ENCODE measurements at regions not wholly inside any gene's neighbourhood (a gene's known extent, or its start where the extent isn't known, plus 50 kb on each side); places are given as distances from the start of the nearest gene placed in this dataset.

DNA sequence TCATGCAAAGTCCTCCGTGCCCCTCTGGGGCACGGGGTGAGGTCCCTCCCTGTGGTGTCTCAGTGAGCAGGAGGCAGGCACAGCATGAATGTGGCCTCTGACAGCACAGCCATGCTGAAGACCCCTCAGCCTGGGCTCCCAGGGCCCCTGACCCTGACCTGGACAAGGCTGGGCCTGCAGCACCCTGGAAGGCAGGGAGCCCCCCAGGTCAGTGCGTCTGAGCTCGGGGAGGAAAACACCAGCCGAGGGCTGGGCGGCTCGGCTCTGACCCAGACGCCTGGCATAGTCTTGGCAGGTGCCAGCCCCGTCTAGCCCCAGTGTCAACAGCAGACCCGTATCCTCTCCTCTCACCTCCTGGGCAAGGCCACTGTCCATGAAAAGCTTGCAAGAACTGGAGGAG lies 1276.6 kb downstream of the BRD1 start:
- Histone ChIP-seq H3K4me1 (no peaks in the 10 kb centered on the region), H3K4me3 (no peak overlapping the region), H3K9me3 (no peaks in the 10 kb centered on the region), H3K36me3 (no peaks in the 10 kb centered on the region), H3K27ac (no peak overlapping the region), H3K27me3 (no peaks in the 10 kb centered on the region)
- no peak for TF ChIP-seq POLR2A (IDR thresholded peaks at IDR 0.05)
- no peak for TF ChIP-seq EP300 (IDR thresholded peaks at IDR 0.05)
- no peak for TF ChIP-seq CTCF (IDR thresholded peaks at IDR 0.05)
- 67 to 89% methylated on average over 8 of the region's 10 CpGs for WGBS, 2 donors
- DNase-seq (ENCODE audit: low spot score in 2 of 2), result no peak

GRCh38 chr22:48548391-48548790 lies 1279.3 kb downstream of the BRD1 start:
- Histone ChIP-seq H3K9me3 (no peaks in the 10 kb centered on the region), H3K4me3 (no peak overlapping the region), H3K36me3 (no peaks in the 10 kb centered on the region), H3K27me3 (no peaks in the 10 kb centered on the region), H3K4me1 (no peaks in the 10 kb centered on the region), H3K27ac (no peak overlapping the region)
- DNase-seq (ENCODE audit: low spot score in 2 of 2), result no peak
- TF ChIP-seq CTCF (IDR thresholded peaks at IDR 0.05), result no peak
- no peak for TF ChIP-seq POLR2A (IDR thresholded peaks at IDR 0.05)
- no peak for TF ChIP-seq EP300 (IDR thresholded peaks at IDR 0.05)
- 93 to 97% methylated on average over 7 of the region's 8 CpGs for WGBS, 2 donors

DNA sequence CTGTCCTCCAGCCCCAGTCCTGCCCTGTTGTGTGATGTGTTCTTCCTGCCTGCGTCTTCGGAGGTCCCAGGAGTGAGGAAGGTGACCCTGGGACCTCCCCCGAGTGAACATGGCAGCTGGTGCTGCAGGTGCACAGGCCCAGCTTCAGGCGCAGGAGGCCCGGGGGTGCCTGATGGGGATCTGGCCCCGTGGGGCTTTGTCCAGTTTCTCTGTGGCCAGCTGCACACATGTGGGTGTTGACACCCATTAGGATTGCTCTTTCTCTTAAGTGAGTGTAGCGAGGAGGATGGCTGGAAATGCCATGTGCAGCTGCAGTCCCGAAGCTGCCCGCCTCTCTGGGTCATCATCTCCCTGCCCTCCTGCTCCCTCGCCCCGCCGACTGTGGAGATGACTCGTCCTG lies 1279.7 kb downstream of the BRD1 start:
- Histone ChIP-seq H3K27ac (no peak overlapping the region), H3K4me3 (no peak overlapping the region), H3K4me1 (no peaks in the 10 kb centered on the region), H3K27me3 (no peaks in the 10 kb centered on the region), H3K9me3 (no peaks in the 10 kb centered on the region), H3K36me3 (no peaks in the 10 kb centered on the region)
- no peak for DNase-seq (ENCODE audit: low spot score in 2 of 2)
- TF ChIP-seq POLR2A (IDR thresholded peaks at IDR 0.05), result no peak
- no peak for TF ChIP-seq EP300 (IDR thresholded peaks at IDR 0.05)
- TF ChIP-seq CTCF (IDR thresholded peaks at IDR 0.05), result no peak
- WGBS, 2 donors, result 79 to 84% methylated on average over 10 to 13 of the region's 13 CpGs

DNA sequence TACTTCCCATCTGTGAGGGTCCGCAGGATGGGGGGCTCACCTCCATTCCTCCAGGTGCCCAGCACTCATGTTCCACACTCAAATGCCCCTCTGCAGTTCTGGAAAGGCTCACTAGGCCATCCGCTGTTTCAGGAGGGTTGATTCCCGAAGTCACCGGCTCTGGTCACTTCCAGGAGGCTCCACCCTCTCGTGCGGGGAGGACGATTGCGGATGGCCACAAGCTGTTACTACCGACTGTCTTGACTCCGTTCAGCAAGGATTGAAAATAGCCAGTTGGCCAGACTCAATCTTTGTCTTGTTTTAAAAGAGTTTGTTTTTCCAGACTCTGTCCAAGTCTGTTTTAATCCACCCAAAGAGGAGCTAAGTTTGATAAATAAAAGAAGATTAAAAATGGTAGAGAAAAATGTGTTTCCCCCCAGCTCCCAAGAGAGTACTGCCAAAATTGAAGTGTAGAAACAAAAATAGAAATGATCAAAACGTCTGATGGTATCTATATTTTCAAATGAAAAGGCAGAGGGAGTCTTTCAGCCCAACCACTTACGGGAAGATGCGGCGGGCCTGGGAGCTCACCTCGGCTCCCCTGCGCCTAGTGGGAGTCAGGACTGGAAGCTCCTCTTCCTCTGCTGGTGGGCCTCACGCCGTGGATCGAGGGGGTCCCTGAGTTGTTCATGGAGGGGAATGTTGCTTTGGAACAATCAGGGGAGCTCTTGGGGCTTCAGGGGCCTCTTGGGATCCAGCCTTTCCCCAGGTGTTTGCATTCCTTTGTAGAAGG lies 1280.8 kb downstream of the BRD1 start:
- DNase-seq (ENCODE audit: low spot score in 2 of 2), result no peak
- Histone ChIP-seq H3K9me3 (no peaks in the 10 kb centered on the region), H3K36me3 (no peaks in the 10 kb centered on the region), H3K4me1 (no peaks in the 10 kb centered on the region), H3K27ac (no peak overlapping the region), H3K4me3 (no peak overlapping the region), H3K27me3 (no peaks in the 10 kb centered on the region)
- 76% methylated on average over 19 of the region's 19 CpGs for WGBS, 2 donors
- TF ChIP-seq POLR2A (IDR thresholded peaks at IDR 0.05), result no peak

- no peak for DNase-seq (ENCODE audit: low spot score in 2 of 2)
- H3K4me1 ChIP-seq, result peaks cover 0 to 6% (median 0%) of the 10 kb centered on the region in 4 donors
- TF ChIP-seq POLR2A (IDR thresholded peaks at IDR 0.05) (no peak), CTCF (IDR thresholded peaks at IDR 0.05) (no peak), EP300 (IDR thresholded peaks at IDR 0.05) (no peak)
- no peaks in the 10 kb centered on the region for H3K27me3 ChIP-seq
- no peak overlapping the region for H3K27ac ChIP-seq
- H3K9me3 ChIP-seq, result no peaks in the 10 kb centered on the region
- no peaks in the 10 kb centered on the region for H3K36me3 ChIP-seq
- no peak overlapping the region for H3K4me3 ChIP-seq
- WGBS, 2 donors, result 83 to 86% methylated on average over 14 to 18 of the region's 18 CpGs
These were observed 1281.7 kb downstream of the BRD1 start for GRCh38 chr22:48545987-48546386.

All from tibial nerve (tissue), 4 donors.